ENCODE measurements at regions not wholly inside any gene's neighbourhood (a gene's known extent, or its start where the extent isn't known, plus 50 kb on each side); places are given as distances from the start of the nearest gene placed in this dataset.

- TF ChIP-seq CTCF (IDR thresholded peaks at IDR 0.05) (no peak), EP300 (IDR thresholded peaks at IDR 0.05) (no peak), POLR2A (IDR thresholded peaks at IDR 0.05) (no peak)
These were observed 54.1 kb upstream of the SPATA13 start for GRCh38 chr13:24106429-24106828.

Measured in ovary (tissue), 3 donors.